ENCODE measurements at regions not wholly inside any gene's neighbourhood (a gene's known extent, or its start where the extent isn't known, plus 50 kb on each side); places are given as distances from the start of the nearest gene placed in this dataset.
A peak's percentile ranks its signal among the peaks of the same experiment; 100 is the strongest.

- no peaks in the 10 kb centered on the region for H3K36me3 Mint-ChIP-seq (ENCODE audit: low read depth)
- no peak for TF ChIP-seq CTCF (IDR thresholded peaks at IDR 0.05)
- H3K27ac Mint-ChIP-seq: no peak overlapping the region
- H3K4me3 Mint-ChIP-seq: peak overlapping the region; percentile 12; the same call in 1 of the 2 replicates
- peaks cover 18% of the 10 kb centered on the region for H3K27me3 Mint-ChIP-seq (ENCODE audit: insufficient read depth)
- peaks cover 19% of the 10 kb centered on the region for H3K4me1 Mint-ChIP-seq (ENCODE audit: low read depth)
- DNase-seq: no peak
- H3K9me3 Mint-ChIP-seq: no peaks in the 10 kb centered on the region
These were observed 264.9 kb downstream of the SKIDA1 start for GRCh38 chr10:21260506-21261149.

DNA sequence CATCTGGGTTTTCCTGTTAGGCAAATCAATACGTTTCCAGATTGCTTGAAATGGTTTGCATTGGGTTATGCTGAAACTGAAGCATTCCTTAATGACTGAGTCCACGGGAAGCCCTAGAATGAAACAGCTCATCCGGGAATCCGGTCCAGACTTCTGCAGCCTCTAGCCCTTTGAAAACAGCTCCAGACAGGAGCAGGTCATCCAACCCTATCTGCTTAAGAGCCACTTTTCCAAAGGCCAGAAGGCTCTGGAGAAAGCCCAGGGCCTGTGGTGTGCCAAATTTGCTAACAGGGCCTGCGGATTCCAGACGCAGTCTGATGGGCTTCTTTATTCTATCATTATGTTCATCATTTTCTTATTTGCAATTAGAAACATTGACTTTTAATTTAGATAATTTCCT, 265.4 kb downstream of the SKIDA1 start:
- Mint-ChIP-seq H3K27me3 (ENCODE audit: insufficient read depth) (peaks cover 18% of the 10 kb centered on the region), H3K4me3 (no peak overlapping the region; the same call in 1 of the 2 replicates), H3K36me3 (ENCODE audit: low read depth) (no peaks in the 10 kb centered on the region), H3K4me1 (ENCODE audit: low read depth) (peaks cover 14% of the 10 kb centered on the region), H3K9me3 (no peaks in the 10 kb centered on the region), H3K27ac (no peak overlapping the region)
- no peak for TF ChIP-seq CTCF (IDR thresholded peaks at IDR 0.05)
- DNase-seq: no peak

- DNase-seq: peak; percentile 17
- Mint-ChIP-seq H3K36me3 (ENCODE audit: low read depth) (no peaks in the 10 kb centered on the region), H3K9me3 (no peaks in the 10 kb centered on the region), H3K27ac (no peak overlapping the region), H3K27me3 (ENCODE audit: insufficient read depth) (peaks cover 15% of the 10 kb centered on the region), H3K4me3 (no peak overlapping the region), H3K4me1 (ENCODE audit: low read depth) (peaks cover 14% of the 10 kb centered on the region)
- TF ChIP-seq CTCF (IDR thresholded peaks at IDR 0.05): no peak
These were observed 267.6 kb downstream of the SKIDA1 start for GRCh38 chr10:21257919-21258318.

DNA sequence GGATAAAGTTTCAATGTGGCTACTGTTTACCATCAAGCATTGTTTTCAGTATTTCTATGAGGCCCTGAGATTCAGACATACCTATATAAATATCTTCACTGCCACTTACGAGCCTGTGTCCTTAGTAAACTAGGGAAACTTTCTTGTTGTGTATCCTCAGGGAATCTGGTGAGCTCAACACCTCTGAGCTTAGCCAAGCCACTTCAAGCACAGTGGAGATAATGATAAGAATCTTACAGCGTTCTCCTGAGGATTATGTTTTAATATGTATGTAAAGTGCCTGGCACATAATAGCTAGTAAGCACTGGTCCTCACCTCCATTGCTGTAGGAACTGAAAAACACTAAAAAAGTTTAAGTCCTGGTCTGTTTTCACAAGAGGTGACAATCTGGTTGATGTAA, 268.3 kb downstream of the SKIDA1 start:
- Mint-ChIP-seq H3K27me3 (ENCODE audit: insufficient read depth) (peaks cover 10% of the 10 kb centered on the region), H3K9me3 (no peaks in the 10 kb centered on the region), H3K4me3 (no peak overlapping the region), H3K27ac (no peak overlapping the region), H3K36me3 (ENCODE audit: low read depth) (no peaks in the 10 kb centered on the region), H3K4me1 (ENCODE audit: low read depth) (peaks cover 14% of the 10 kb centered on the region)
- no peak for TF ChIP-seq CTCF (IDR thresholded peaks at IDR 0.05)
- no peak for DNase-seq

DNA sequence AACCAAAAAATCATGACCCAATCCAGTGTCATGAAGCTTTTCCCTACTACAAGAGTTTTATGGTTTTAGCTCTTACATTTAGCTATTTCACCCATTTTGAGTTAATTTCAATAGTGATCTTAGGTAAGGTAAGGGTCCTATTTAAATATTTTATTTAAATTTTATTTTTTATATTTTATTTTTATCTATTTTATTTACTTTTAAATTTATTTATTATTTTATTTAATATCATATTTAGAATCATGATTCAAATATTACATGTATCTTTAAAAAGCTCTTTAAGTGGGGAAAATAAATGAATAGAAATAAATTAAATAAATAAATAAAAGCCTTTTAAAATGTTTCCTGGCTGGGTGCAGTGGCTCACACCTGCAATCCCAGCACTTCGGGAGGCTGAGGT, 276.0 kb downstream of the SKIDA1 start:
- Mint-ChIP-seq H3K27ac (no peak overlapping the region), H3K36me3 (ENCODE audit: low read depth) (no peaks in the 10 kb centered on the region), H3K4me1 (ENCODE audit: low read depth) (no peaks in the 10 kb centered on the region), H3K27me3 (ENCODE audit: insufficient read depth) (no peaks in the 10 kb centered on the region; the same call in none of the 2 replicates), H3K4me3 (no peak overlapping the region), H3K9me3 (no peaks in the 10 kb centered on the region)
- TF ChIP-seq CTCF (IDR thresholded peaks at IDR 0.05): no peak
- no peak for DNase-seq

All from HFFc6 (cell line).